MCF 10A (cell line): ENCODE measurements at regions not wholly inside any gene's neighbourhood (a gene's known extent, or its start where the extent isn't known, plus 50 kb on each side); places are given as distances from the start of the nearest gene placed in this dataset.

ENCODE experiments used
- BruUV-seq: library from RNA; stranded (reverse); fragments of 400-500 nt; replicated peaks from 2 replicates; lab custom pipeline; 2021; lab: Mats Ljungman, UMichigan
- CTCF ChIA-PET: fragments of 300-600 bp; sonication (Branson Sonifier 250); formaldehyde crosslinking; extraction: SDS; loops from one replicate; lab custom pipeline; 2021; ENCODE audit warnings: antibody characterized with exemption, inconsistent platforms; lab: Yijun Ruan, JAX
- POLR2A ChIA-PET: fragments of 300-600, 350-650 bp; sonication (Branson Sonifier 250); formaldehyde crosslinking; extraction: SDS; loops from one replicate; lab custom pipeline; 2020; ENCODE audit warnings: antibody characterized with exemption, inconsistent platforms; lab: Yijun Ruan, JAX
- DNase-seq: peaks from one replicate; pipeline ENCODE4 v3.0.0-alpha.2; 2018; ENCODE audit not compliant: unreplicated experiment
- H3K27ac Mint-ChIP-seq: one replicate; pipeline ENCODE4 v1.8.0; 2022; ENCODE audit warnings: mild to moderate bottlenecking, low read depth, mixed read lengths; ENCODE audit not compliant: unreplicated experiment
- H3K27me3 Mint-ChIP-seq: one replicate; pipeline ENCODE4 v1.8.0; 2022; ENCODE audit warnings: mixed read lengths; ENCODE audit not compliant: insufficient read depth, unreplicated experiment
- H3K36me3 Mint-ChIP-seq: one replicate; pipeline ENCODE4 v1.8.0; 2022; ENCODE audit warnings: mild to moderate bottlenecking, moderate library complexity, mixed read lengths; ENCODE audit not compliant: insufficient read depth, unreplicated experiment
- H3K4me1 Mint-ChIP-seq: one replicate; pipeline ENCODE4 v1.8.0; 2022; ENCODE audit warnings: mixed read lengths; ENCODE audit not compliant: insufficient read depth, unreplicated experiment
- H3K4me3 Mint-ChIP-seq: one replicate; pipeline ENCODE4 v1.8.0; 2022; ENCODE audit warnings: mild to moderate bottlenecking, moderate library complexity, mixed read lengths; ENCODE audit not compliant: unreplicated experiment
- H3K9me3 Mint-ChIP-seq: one replicate; pipeline ENCODE4 v1.8.0; 2022; ENCODE audit warnings: mixed read lengths; ENCODE audit not compliant: unreplicated experiment
- intact Hi-C: fragments of 100-400 bp; cut with micrococcal nuclease; formaldehyde crosslinking; loops from 2 replicates; pipeline ENCODE4 v1.14.1; 2022
- TF ChIP-seq, protein P1 (sequence below): fragments of 200-600 bp; IDR thresholded peaks from one replicate; pipeline ENCODE4 v1.8.0; 2022; ENCODE audit warnings: antibody characterized with exemption, mild to moderate bottlenecking; ENCODE audit not compliant: unreplicated experiment

- Mint-ChIP-seq H3K27ac (no peak overlapping the region), H3K36me3 (no peaks in the 10 kb centered on the region), H3K9me3 (no peaks in the 10 kb centered on the region), H3K4me1 (peaks cover 6% of the 10 kb centered on the region), H3K27me3 (no peaks in the 10 kb centered on the region), H3K4me3 (no peak overlapping the region)
- TF ChIP-seq, protein P1, sequence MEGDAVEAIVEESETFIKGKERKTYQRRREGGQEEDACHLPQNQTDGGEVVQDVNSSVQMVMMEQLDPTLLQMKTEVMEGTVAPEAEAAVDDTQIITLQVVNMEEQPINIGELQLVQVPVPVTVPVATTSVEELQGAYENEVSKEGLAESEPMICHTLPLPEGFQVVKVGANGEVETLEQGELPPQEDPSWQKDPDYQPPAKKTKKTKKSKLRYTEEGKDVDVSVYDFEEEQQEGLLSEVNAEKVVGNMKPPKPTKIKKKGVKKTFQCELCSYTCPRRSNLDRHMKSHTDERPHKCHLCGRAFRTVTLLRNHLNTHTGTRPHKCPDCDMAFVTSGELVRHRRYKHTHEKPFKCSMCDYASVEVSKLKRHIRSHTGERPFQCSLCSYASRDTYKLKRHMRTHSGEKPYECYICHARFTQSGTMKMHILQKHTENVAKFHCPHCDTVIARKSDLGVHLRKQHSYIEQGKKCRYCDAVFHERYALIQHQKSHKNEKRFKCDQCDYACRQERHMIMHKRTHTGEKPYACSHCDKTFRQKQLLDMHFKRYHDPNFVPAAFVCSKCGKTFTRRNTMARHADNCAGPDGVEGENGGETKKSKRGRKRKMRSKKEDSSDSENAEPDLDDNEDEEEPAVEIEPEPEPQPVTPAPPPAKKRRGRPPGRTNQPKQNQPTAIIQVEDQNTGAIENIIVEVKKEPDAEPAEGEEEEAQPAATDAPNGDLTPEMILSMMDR, result no peak
- CTCF ChIA-PET, result interaction anchor here (0.8 to 0.9 kb wide), 3 partner anchors 18 to 312 kb away, joined by 3 read pairs; no protein-coding TSS in a partner anchor
- POLR2A ChIA-PET, result interaction anchor here (0.5 to 1.0 kb wide), 4 partner anchors 37 to 860 kb away, joined by 3 read pairs; no protein-coding TSS in a partner anchor
- no peak for DNase-seq
- BruUV-seq, result no TSS peak
- intact Hi-C loops, result no loop called here
Observed at GRCh38 chr5:73997960-73998359, 372.0 kb downstream of the ARHGEF28 start.

GRCh38 chr5:73996151-73996755 is 370.3 kb downstream of the ARHGEF28 start:
- intact Hi-C loops, result no loop called here
- no peaks in the 10 kb centered on the region for H3K9me3 Mint-ChIP-seq
- no peak for DNase-seq
- H3K4me3 Mint-ChIP-seq, result no peak overlapping the region
- no peaks in the 10 kb centered on the region for H3K27me3 Mint-ChIP-seq
- peaks cover 6% of the 10 kb centered on the region for H3K4me1 Mint-ChIP-seq
- H3K27ac Mint-ChIP-seq, result no peak overlapping the region
- no peaks in the 10 kb centered on the region for H3K36me3 Mint-ChIP-seq
- TF ChIP-seq, protein P1, result no peak
- POLR2A ChIA-PET, result interaction anchor here (0.6 to 1.3 kb wide), 3 partner anchors 38 to 52 kb away, joined by 3 to 4 read pairs (median 3); no protein-coding TSS in a partner anchor
- CTCF ChIA-PET, result interaction anchor here (0.6 to 1.1 kb wide), 2 partner anchors 13 to 195 kb away, joined by 3 to 4 read pairs; no protein-coding TSS in a partner anchor
- BruUV-seq, result no TSS peak

DNA sequence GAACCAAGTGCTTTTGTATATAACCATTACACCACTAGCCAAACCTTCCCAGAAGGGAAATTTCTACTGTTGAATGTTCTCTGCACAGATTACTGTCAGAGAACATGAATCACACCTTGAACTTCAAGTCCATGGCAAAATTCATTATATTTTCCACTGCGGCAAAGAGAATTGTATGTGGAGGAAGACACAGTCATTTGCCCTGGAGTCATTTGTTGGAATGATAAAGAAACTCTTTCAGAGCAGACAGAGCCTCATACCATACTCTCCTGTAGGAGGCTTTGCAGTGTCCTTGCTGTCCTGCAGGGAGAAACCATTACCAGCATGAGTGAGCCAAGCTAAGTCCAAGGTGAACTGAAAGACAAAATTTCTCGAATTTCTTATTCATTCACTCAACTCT is 369.0 kb downstream of the ARHGEF28 start:
- DNase-seq, result peak; percentile 44
- BruUV-seq, result no TSS peak
- H3K4me1 Mint-ChIP-seq, result peaks cover 6% of the 10 kb centered on the region
- H3K36me3 Mint-ChIP-seq, result no peaks in the 10 kb centered on the region
- TF ChIP-seq, protein P1, result no peak
- H3K27me3 Mint-ChIP-seq, result no peaks in the 10 kb centered on the region
- ChIA-PET CTCF (interaction anchor here (0.8 to 1.2 kb wide), 2 partner anchors 28 to 48 kb away, joined by 3 to 4 read pairs; no protein-coding TSS in a partner anchor), POLR2A (interaction anchor here (0.8 kb wide), 1 partner anchor 34 kb away, joined by 3 read pairs; no protein-coding TSS in a partner anchor)
- H3K9me3 Mint-ChIP-seq, result no peaks in the 10 kb centered on the region
- H3K27ac Mint-ChIP-seq, result no peak overlapping the region
- intact Hi-C loops, result no loop called here
- H3K4me3 Mint-ChIP-seq, result no peak overlapping the region
